GM04504 (cell line): ENCODE measurements at regions not wholly inside any gene's neighbourhood (a gene's known extent, or its start where the extent isn't known, plus 50 kb on each side); places are given as distances from the start of the nearest gene placed in this dataset.

Experiments
- DNase-seq: peaks from one replicate; pipeline ENCODE4 v3.0.0-alpha.2; 2012; ENCODE audit warnings: low read depth

GRCh38 chr4:124530464-124531077 lies 182.0 kb downstream of the ANKRD50 start:
- peak; percentile 35 for DNase-seq

- no peak for DNase-seq
These were observed 178.4 kb downstream of the ANKRD50 start for GRCh38 chr4:124534131-124534530.

GRCh38 chr4:124535003-124535402 lies 177.5 kb downstream of the ANKRD50 start:
- DNase-seq: no peak

GRCh38 chr4:124536946-124537345 lies 175.6 kb downstream of the ANKRD50 start:
- DNase-seq: no peak

GRCh38 chr4:124537971-124538370 lies 174.6 kb downstream of the ANKRD50 start:
- DNase-seq: no peak

GRCh38 chr4:124540014-124540413 lies 172.5 kb downstream of the ANKRD50 start:
- no peak for DNase-seq

- no peak for DNase-seq
These were observed 170.7 kb downstream of the ANKRD50 start for GRCh38 chr4:124541652-124542420.

GRCh38 chr4:124555959-124556358 lies 156.6 kb downstream of the ANKRD50 start:
- no peak for DNase-seq

- no peak for DNase-seq
These were observed 148.4 kb downstream of the ANKRD50 start for GRCh38 chr4:124564121-124564520.

- DNase-seq: no peak
These were observed 147.2 kb downstream of the ANKRD50 start for GRCh38 chr4:124565371-124565770.

GRCh38 chr4:124566030-124566429 lies 146.5 kb downstream of the ANKRD50 start:
- no peak for DNase-seq

- no peak for DNase-seq
These were observed 139.5 kb downstream of the ANKRD50 start for GRCh38 chr4:124573056-124573455.

- no peak for DNase-seq
These were observed 132.6 kb downstream of the ANKRD50 start for GRCh38 chr4:124579896-124580295.

GRCh38 chr4:124583797-124584196 lies 128.7 kb downstream of the ANKRD50 start:
- no peak for DNase-seq

- DNase-seq: no peak
These were observed 122.7 kb downstream of the ANKRD50 start for GRCh38 chr4:124589786-124590185.

GRCh38 chr4:124590480-124590879 lies 122.1 kb downstream of the ANKRD50 start:
- DNase-seq: no peak

- no peak for DNase-seq
These were observed 120.9 kb downstream of the ANKRD50 start for GRCh38 chr4:124591637-124592036.

- DNase-seq: no peak
These were observed 119.0 kb downstream of the ANKRD50 start for GRCh38 chr4:124593494-124593893.

GRCh38 chr4:124594945-124595344 lies 117.6 kb downstream of the ANKRD50 start:
- DNase-seq: no peak

GRCh38 chr4:124596816-124597215 lies 115.7 kb downstream of the ANKRD50 start:
- no peak for DNase-seq

GRCh38 chr4:124610211-124610610 lies 102.3 kb downstream of the ANKRD50 start:
- DNase-seq: no peak
